GM18868 (cell line): ENCODE measurements at regions not wholly inside any gene's neighbourhood (a gene's known extent, or its start where the extent isn't known, plus 50 kb on each side); places are given as distances from the start of the nearest gene placed in this dataset.

Experiments used
- ATAC-seq: cut with Tn5 transposase; IDR thresholded peaks from one replicate; pipeline ENCODE4 v1.9.1; 2021; ENCODE audit warnings: mild to moderate bottlenecking, moderate library complexity; ENCODE audit not compliant: unreplicated experiment

GRCh38 chr3:81938681-81939080 lies 177.2 kb upstream of the GBE1 start:
- ATAC-seq: no peak

GRCh38 chr3:81936817-81937216 lies 175.4 kb upstream of the GBE1 start:
- peak; percentile 50 for ATAC-seq

GRCh38 chr3:81932681-81933080 lies 171.2 kb upstream of the GBE1 start:
- no peak for ATAC-seq

- no peak for ATAC-seq
These were observed 170.1 kb upstream of the GBE1 start for GRCh38 chr3:81931265-81932251.

GRCh38 chr3:81929697-81930096 lies 168.3 kb upstream of the GBE1 start:
- ATAC-seq: no peak

GRCh38 chr3:81927811-81928210 lies 166.4 kb upstream of the GBE1 start:
- ATAC-seq: no peak

- ATAC-seq: no peak
These were observed 163.9 kb upstream of the GBE1 start for GRCh38 chr3:81925385-81925784.

GRCh38 chr3:81923038-81923437 lies 161.6 kb upstream of the GBE1 start:
- no peak for ATAC-seq

GRCh38 chr3:81922404-81922803 lies 161.0 kb upstream of the GBE1 start:
- ATAC-seq: no peak

- ATAC-seq: no peak
These were observed 159.4 kb upstream of the GBE1 start for GRCh38 chr3:81920816-81921215.

GRCh38 chr3:81916890-81917289 lies 155.4 kb upstream of the GBE1 start:
- no peak for ATAC-seq

GRCh38 chr3:81913886-81914663 lies 152.6 kb upstream of the GBE1 start:
- peak; percentile 51 for ATAC-seq

- no peak for ATAC-seq
These were observed 149.8 kb upstream of the GBE1 start for GRCh38 chr3:81911221-81911620.

- peak; percentile 60 for ATAC-seq
These were observed 148.9 kb upstream of the GBE1 start for GRCh38 chr3:81910244-81910852.

- no peak for ATAC-seq
These were observed 148.4 kb upstream of the GBE1 start for GRCh38 chr3:81909796-81910195.

- no peak for ATAC-seq
These were observed 147.1 kb upstream of the GBE1 start for GRCh38 chr3:81908561-81908960.

GRCh38 chr3:81898336-81898735 lies 136.9 kb upstream of the GBE1 start:
- no peak for ATAC-seq

- ATAC-seq: no peak
These were observed 133.2 kb upstream of the GBE1 start for GRCh38 chr3:81894598-81894997.

- no peak for ATAC-seq
These were observed 129.8 kb upstream of the GBE1 start for GRCh38 chr3:81891055-81891895.

- ATAC-seq: no peak
These were observed 127.6 kb upstream of the GBE1 start for GRCh38 chr3:81888914-81889557.
